ENCODE measurements at regions not wholly inside any gene's neighbourhood (a gene's known extent, or its start where the extent isn't known, plus 50 kb on each side); places are given as distances from the start of the nearest gene placed in this dataset.

- DNase-seq (ENCODE audit: low read depth, low spot score): no peak
Measured at GRCh38 chr13:105929505-105929904, 606.0 kb downstream of the EFNB2 start.

DNA sequence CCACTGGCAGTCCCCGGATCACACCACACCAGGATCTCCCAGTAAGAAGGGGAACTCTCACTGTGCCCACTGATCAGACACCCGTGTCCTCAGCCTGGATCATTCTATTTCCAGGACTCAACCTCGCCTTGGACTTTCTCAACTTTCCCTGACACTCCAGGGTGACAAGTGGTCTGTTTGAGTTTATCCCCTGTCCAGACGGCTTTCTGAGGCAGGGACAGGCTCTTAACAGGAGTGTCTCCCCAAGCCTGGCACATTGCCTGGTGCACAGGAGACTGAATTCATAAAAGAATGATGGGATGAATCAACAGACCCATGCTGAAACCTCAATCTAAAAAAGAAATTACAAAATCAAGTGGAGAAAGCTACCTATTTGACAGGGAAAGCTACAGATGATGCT, 606.6 kb downstream of the EFNB2 start:
- no peak for DNase-seq (ENCODE audit: low read depth, low spot score)

- no peak for DNase-seq (ENCODE audit: low read depth, low spot score)
Measured at GRCh38 chr13:105928048-105928447, 607.4 kb downstream of the EFNB2 start.

DNA sequence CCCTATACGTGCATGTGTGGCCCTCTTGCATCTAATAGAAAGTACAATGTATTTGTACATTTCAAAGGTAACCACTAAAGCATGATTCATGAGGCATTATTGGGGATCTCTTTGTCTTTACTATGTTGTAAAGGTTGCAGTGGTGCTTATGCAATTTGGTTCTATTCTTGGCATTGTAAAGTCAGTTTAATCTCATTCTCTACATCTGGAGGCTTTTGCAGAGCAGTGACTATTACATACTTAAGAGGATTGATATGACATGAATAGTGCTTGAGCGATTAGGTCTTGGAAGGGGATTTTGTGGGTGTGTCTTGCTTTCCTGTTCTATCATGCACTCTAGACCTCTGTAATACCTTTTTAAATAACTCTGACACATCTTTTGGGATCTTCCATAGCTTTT, 610.0 kb downstream of the EFNB2 start:
- DNase-seq (ENCODE audit: low read depth, low spot score): no peak

DNA sequence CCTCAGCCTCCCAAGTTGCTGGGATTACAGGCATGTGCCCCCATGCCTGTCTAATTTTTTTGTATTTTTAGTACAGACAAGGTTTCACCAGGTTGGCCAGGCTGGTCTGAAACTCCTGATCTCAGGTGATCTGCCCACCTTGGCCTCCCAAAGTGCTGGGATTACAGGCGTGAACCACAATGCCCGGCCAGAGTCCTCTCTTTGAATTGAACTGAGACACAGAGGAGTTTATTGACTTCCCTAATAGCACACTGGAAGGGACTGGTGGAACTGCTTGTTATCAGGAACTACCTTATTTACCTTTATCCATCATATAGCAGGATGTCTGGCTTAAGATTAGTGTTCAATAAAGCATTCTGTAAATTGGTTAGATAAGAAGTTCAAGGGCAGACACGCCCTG, 613.8 kb downstream of the EFNB2 start:
- DNase-seq (ENCODE audit: low read depth, low spot score): no peak

- no peak for DNase-seq (ENCODE audit: low read depth, low spot score)
Measured at GRCh38 chr13:105920370-105920769, 615.1 kb downstream of the EFNB2 start.

DNA sequence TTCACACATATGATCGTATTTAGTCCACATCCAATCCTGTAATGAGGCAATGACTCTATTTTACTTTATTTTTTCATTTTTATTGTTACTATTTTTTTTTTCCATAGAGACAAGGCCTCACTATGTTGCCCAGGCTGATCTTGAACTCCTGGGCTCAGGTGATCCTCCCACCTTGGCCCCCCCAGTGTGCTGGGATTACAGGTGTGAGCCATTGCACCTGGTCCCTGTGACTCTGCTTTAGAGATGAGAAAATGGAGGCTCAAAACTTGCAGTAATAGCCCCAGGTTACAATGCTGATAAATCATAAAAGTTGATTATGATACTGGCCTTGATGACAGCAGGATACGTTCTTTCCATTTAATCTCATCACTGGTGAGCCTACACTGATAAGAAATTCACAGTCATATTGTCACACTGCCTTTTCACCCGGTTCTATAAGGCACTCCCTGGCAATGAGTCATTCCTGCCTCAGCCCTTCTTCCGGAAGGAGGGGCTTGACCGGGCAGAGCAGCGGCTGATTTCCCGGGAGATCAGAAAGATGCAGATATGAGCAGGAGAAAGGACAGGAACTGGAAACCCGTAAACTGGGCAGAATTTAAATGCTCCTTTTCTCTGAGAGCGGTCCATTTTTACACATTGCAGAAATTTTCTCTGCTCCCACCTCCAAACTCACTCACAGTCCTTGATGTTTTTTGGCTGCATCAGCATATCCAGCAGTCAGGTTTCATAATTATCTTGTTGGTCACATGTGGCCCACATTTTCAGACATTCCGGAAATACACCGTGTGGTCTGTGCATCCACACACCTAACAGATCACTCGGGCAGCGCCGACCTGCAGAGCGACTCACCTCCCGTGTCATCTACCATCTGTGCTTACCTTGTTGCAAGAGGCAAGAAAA, 616.4 kb downstream of the EFNB2 start:
- no peak for DNase-seq (ENCODE audit: low read depth, low spot score)

DNA sequence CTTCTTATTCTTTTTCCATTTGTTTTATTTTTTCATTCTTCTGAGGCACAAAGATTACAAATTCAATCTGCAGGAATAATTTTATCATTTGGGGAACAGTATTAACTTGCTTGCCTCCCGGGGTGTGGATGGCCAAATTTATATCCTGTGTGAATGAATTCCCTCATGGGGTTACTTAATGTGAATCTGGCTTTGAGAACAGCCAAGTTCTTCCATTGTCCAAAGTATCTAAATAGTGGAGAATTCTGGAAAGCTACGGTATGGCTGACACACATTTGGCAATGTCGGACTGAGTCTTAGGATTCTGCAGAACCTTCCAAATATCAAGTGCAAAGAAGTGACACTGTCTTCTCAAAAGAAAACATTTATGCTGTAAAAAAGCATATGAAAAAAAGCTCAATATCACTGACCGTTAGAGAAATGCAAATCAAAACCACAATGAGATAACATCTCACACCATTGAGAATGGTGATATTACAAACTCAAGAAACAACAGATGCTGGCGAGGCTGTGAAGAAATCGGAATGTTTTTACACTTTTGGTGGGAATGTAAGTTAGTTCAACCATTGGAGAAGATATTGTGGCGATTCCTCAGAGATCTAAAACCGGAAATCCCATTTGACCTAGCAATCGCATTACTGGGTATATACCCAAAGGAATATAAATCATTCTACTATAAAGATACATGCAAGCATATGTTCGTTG, 620.2 kb downstream of the EFNB2 start:
- DNase-seq (ENCODE audit: low read depth, low spot score): no peak

GRCh38 chr13:105914291-105915036, 621.0 kb downstream of the EFNB2 start:
- DNase-seq (ENCODE audit: low read depth, low spot score): no peak

DNA sequence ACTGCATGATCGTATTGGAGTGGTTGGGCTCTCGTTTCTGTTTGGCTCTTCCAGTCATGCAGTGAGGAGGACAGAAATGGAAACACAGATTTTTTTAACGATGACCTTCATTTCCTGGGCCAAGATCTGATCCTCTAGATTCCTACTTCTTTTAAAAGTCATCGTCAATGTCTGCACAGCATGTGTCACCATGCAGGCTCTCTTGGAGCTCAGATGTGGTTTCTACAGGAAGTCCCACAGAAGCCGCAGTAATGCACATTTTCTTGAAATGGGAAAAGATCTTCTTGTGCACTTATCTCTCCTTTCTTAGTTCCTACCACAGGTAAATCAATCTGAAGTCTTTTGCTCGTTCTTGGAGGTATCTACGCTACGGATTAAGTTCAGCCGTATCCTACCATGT, 626.9 kb downstream of the EFNB2 start:
- DNase-seq (ENCODE audit: low read depth, low spot score): no peak

DNA sequence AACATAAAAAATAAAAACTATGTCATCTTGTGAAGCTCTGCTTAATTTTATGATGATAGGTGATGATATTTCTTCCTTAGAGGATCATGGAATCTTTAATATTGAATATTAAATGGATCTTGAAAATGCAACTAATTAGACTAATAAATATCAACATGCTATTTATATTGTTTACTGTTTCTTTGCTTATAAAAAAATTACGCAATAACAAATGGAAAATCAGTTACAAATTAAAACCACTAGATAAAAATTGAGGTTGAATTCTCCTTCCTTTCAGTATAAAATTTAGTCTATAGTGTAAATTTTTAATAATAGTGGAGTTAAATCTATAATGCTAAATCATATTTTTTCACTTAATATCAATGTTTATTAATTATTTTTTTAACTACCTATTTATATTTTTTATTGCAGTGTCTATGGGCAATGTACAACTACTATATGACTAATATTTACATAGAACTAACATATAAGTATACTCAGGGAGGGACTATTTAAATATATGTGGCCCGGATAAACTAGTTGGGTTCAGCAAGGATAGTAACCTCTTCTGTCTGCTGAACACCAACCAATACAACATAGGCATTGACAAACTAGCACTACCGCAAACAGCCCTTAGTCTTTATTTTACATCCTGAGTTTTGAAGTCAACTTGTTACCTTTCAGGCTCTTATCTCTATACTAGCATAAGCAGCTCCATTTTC, 628.0 kb downstream of the EFNB2 start:
- DNase-seq (ENCODE audit: low read depth, low spot score): no peak

- DNase-seq (ENCODE audit: low read depth, low spot score): no peak
Measured at GRCh38 chr13:105906746-105907145, 628.7 kb downstream of the EFNB2 start.

- no peak for DNase-seq (ENCODE audit: low read depth, low spot score)
Measured at GRCh38 chr13:105904034-105904742, 631.3 kb downstream of the EFNB2 start.

- no peak for DNase-seq (ENCODE audit: low read depth, low spot score)
Measured at GRCh38 chr13:105902396-105902795, 633.1 kb downstream of the EFNB2 start.

DNA sequence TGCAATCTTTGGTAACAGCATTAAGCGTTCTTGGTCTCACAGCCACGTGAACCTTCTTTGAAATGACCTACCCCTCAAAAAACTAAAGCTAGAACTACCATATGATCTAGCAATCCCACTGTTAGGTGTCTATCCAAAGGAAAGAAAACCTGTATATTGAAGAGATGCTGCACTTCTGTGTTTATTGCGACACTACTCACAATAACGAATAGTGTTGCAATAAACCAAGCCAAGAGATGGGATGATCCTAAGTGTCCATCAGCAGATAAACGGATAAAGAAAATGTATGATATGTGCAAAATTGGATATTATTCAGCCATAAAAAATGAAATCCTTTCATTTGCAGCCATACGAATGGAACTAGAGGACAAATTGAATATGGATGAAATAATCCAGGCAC, 637.9 kb downstream of the EFNB2 start:
- DNase-seq (ENCODE audit: low read depth, low spot score): no peak

GRCh38 chr13:105894697-105895096, 640.8 kb downstream of the EFNB2 start:
- no peak for DNase-seq (ENCODE audit: low read depth, low spot score)

DNA sequence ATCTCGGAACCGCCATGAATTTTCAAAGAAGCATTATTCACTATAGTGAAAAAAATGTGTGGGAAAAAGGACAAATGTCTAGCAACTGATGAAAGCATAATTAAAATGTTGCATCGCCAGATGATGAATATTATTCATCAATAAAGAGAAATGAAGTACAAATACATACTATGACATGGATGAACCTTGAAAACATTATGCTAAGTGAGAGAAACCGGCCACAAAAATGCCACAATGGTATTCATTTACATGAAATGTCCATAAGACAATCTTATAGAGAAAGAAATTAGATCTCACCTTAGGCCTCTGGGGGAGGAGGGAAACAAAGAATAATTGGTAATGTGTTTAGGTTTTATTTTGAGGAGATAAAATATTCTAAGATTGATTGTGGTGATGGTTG, 645.0 kb downstream of the EFNB2 start:
- DNase-seq (ENCODE audit: low read depth, low spot score): no peak

GRCh38 chr13:105878119-105878700, 657.3 kb downstream of the EFNB2 start:
- no peak for DNase-seq (ENCODE audit: low read depth, low spot score)

DNA sequence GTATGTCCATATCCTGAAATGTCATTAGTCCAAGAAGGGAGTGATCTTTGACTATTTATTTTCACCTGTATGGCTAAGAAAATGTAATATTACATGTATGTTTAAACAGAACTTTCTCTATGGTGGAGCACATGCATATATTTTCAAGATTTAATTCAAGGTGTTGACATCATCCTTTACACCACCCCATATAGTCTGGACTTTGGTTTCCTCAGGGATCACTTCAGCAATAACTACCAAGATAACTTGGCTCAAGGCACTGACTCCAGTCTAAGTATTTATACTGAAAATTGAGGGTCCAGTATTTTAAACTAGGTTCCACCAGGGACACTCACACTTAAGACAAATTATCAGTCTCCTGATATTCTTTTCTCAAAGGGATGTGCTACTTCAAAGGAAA, 660.6 kb downstream of the EFNB2 start:
- no peak for DNase-seq (ENCODE audit: low read depth, low spot score)

GRCh38 chr13:105871768-105872167, 663.7 kb downstream of the EFNB2 start:
- no peak for DNase-seq (ENCODE audit: low read depth, low spot score)

GRCh38 chr13:105871326-105871725, 664.1 kb downstream of the EFNB2 start:
- no peak for DNase-seq (ENCODE audit: low read depth, low spot score)

Data from activated naive CD8-positive, alpha-beta T cell treated with anti-CD3 and anti-CD28 coated beads, Interleukin-2, amount 50 U/mL, for 16 hours (primary cell).